Dedifferentiated amniotic fluid mesenchymal stem cell (primary cell): ENCODE measurements at regions not wholly inside any gene's neighbourhood (a gene's known extent, or its start where the extent isn't known, plus 50 kb on each side); places are given as distances from the start of the nearest gene placed in this dataset.

Experiments used
- DNase-seq: peaks from one replicate; pipeline ENCODE4 v3.0.0-alpha.2; 2016; ENCODE audit errors: extremely low spot score

- no peak for DNase-seq
Observed at GRCh38 chr5:171603591-171603990, 182.0 kb upstream of the SMIM23 start.

GRCh38 chr5:171604195-171604594 lies 181.4 kb upstream of the SMIM23 start:
- DNase-seq, result no peak

- DNase-seq, result no peak
Observed at GRCh38 chr5:171606414-171607024, 179.1 kb upstream of the SMIM23 start.

- no peak for DNase-seq
Observed at GRCh38 chr5:171607863-171608262, 177.8 kb upstream of the SMIM23 start.

- DNase-seq, result no peak
Observed at GRCh38 chr5:171609806-171610452, 175.7 kb upstream of the SMIM23 start.

GRCh38 chr5:171610686-171611085 lies 174.9 kb upstream of the SMIM23 start:
- DNase-seq, result no peak

GRCh38 chr5:171612749-171613148 lies 172.9 kb upstream of the SMIM23 start:
- DNase-seq, result no peak

GRCh38 chr5:171614511-171614910 lies 171.1 kb upstream of the SMIM23 start:
- no peak for DNase-seq

GRCh38 chr5:171614971-171615653 lies 170.5 kb upstream of the SMIM23 start:
- peak; percentile 79 for DNase-seq

- no peak for DNase-seq
Observed at GRCh38 chr5:171615705-171616640, 169.6 kb upstream of the SMIM23 start.

- no peak for DNase-seq
Observed at GRCh38 chr5:171617266-171617665, 168.4 kb upstream of the SMIM23 start.

- no peak for DNase-seq
Observed at GRCh38 chr5:171617817-171618591, 167.6 kb upstream of the SMIM23 start.

GRCh38 chr5:171619196-171619595 lies 166.4 kb upstream of the SMIM23 start:
- DNase-seq, result no peak

GRCh38 chr5:171619744-171620143 lies 165.9 kb upstream of the SMIM23 start:
- DNase-seq, result no peak

- no peak for DNase-seq
Observed at GRCh38 chr5:171622010-171622409, 163.6 kb upstream of the SMIM23 start.

- DNase-seq, result no peak
Observed at GRCh38 chr5:171623107-171623506, 162.5 kb upstream of the SMIM23 start.

- DNase-seq, result no peak
Observed at GRCh38 chr5:171623551-171624097, 162.0 kb upstream of the SMIM23 start.

- DNase-seq, result no peak
Observed at GRCh38 chr5:171624396-171624795, 161.2 kb upstream of the SMIM23 start.

GRCh38 chr5:171625646-171626045 lies 160.0 kb upstream of the SMIM23 start:
- no peak for DNase-seq

- no peak for DNase-seq
Observed at GRCh38 chr5:171627936-171628632, 157.5 kb upstream of the SMIM23 start.
